Islet of Langerhans (tissue), 1 donor: ENCODE measurements at regions not wholly inside any gene's neighbourhood (a gene's known extent, or its start where the extent isn't known, plus 50 kb on each side); places are given as distances from the start of the nearest gene placed in this dataset.
"Not testable (repeated sequence)": the region's sequence is repeated elsewhere in the genome, so short reads cannot be mapped to it uniquely, and the experiment has no call there.

ENCODE experiments used
- FAIRE-seq: peaks from one replicate; lab custom pipeline; 2011; peaks lifted over from hg19 to GRCh38; lab: Jason Lieb, UNC

DNA sequence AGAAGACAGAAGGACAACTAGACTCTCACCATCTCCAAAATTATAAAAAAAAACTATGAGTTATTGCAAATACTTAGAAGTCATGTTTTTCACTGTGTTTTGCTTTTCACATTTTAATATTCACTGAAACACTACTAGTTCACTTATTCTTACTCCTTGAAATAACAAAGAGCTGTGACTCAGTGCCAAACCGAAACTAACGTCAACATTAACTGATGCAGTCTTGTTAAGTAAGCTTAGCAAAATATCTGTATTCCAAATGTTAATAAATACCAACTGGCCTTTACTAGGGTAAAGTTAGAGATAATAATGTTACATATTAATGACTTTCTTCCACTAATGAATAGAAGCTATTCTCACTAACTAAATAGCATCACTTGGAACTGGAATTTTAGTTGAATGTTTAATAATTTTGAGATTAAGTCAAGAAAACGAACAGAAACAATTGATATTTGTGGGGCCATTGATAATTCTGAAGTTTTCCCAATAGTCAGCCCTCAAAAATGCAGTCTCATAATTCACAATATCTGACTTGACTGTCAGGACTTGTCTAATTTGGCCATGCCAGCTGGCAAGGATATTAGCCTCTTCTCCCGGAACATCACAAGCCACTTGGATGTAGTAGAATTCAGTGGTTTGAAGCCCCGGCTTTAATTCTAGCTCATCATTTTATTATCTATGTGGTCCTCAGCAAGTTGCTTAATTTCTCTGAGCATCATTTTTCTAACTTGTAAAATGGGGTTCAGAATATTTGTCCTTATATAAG lies 230.1 kb upstream of the DDI1 start:
- peak; percentile 56 for FAIRE-seq

DNA sequence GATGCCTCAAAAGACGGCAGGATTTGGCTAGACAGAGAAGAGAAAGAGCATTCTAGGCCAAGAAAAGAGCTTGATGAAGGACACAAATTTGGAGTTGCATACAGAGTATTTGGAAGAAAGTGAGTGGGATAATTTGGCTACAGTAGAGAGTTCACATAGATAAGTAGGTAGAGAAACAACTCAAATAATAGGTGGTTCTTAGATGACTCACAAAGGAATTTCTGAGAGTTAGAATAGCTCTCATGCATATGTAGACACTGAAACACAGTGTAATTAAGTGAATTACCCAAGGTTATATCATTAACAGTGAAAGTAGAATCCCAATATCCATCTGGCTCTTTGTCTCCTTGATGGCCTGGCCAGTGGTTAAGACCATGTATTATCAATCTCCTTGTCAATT lies 228.6 kb upstream of the DDI1 start:
- FAIRE-seq, result no peak

DNA sequence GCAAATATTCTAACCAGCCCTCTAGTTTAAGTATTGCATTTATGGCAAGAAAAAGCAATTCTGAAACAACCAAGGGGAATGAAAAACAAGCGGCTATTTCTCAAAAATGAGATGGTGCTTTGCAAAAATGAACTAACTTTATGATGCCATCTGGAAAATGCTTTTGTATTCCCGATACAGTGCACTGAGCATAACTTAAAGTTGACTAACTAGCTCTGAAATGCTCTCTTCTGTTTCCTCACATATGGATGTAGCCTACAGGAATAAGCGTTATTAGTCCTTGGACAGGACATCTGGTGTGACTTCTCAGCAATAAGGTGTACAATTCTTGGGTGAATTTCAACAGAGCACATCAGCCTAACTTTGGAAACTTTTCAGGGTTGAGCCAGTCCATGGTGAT lies 228.2 kb upstream of the DDI1 start:
- FAIRE-seq, result no peak

DNA sequence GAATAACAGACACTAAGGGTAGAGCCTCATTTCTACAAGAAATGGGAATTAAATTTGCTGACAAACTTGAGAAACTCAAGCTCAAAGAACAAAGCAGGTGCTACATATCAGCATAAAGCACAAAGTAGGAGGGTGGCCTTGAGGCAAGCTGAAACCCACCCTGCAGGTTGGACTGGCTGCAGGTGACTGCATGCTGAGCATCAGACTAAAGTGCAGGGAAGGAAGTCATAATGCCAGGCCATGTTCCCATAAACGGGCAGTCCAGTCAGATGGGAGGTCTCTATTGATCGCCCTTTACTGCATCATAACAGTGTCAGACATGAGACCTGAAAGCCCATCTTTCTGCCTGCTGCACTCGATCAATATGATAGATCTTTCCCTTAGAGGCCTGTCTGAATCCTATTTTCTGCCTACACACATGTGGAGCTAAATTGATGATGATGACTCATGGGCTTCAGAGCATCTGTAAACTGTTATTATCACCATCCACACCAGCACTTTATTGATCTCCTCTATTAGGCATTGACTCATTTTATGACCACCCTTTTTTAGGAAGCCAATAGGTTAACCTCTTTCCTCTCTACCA lies 224.5 kb upstream of the DDI1 start:
- no peak for FAIRE-seq

DNA sequence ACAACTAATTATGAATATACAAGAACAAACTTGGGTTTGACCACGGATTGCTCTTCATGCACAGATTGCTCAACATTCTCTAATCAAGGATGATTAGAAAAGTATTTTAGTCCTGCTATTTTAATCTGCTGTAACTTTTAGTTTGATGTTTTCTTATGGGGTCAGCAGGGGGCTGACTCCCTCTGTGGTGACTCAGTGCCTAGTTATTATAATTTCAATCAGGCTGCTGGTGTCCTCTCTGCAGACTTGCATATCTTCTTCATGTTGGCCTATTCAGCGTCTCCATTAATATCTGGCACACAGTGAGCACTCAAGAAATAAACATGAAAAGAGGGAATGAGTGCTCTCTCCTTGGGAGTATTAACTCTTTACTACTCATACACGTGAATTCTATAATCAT lies 223.8 kb upstream of the DDI1 start:
- FAIRE-seq, result no peak

DNA sequence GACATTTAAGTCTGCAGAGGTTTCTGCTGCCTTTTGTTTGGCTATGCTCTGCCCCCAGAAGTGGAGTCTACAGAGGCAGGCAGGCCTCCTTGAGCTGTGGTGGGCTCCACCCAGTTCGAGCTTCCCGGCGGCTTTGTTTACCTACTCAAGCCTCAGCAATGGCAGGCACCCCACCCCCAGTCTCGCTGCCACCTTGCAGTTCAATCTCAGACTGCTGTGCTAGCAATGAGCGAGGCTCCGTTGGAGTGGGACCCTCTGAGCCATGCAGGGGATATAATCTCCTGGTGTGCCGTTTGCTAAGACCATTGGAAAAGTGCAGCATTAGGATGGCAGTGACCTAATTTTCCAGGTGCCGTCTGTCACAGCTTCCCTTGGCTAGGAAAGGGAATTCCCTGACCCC lies 216.1 kb upstream of the DDI1 start:
- not testable (repeated sequence) for FAIRE-seq

DNA sequence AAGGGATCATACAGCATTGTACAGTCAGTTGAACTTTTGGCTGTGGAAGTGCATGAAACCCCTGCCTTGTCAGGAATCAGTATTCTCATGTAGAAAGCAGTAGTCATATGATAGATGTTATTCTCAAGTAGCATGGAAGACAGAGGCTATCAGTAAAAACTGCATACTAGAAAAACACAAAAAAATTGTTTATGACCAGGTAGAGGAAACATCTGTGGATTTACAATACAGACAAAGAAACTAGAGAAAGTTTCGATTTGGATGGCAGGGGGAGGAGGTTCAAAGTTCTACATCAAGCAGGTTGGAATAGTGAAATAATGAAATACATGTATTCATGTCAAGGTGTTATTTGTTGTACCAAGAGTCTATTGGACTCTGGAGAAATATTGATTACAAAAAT lies 212.3 kb upstream of the DDI1 start:
- no peak for FAIRE-seq

DNA sequence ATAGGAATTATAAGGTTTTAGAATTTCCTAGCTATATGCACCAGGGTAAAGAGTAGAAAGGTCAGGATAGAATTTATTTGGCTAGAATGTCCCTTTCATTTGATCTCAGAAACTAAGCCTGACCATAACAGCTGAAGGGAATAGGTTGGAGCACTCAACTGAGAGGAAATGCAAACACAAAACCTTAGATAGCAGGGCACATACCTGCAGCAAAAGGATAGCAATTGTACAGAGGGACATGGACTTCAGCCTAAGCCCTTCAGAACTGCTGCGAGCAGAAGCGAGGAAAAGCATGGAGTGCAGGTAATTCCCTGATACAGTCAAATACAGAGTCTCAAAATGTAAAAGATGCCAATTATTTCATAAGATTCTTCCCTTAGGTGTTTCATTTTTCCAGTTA lies 211.0 kb upstream of the DDI1 start:
- FAIRE-seq, result no peak

DNA sequence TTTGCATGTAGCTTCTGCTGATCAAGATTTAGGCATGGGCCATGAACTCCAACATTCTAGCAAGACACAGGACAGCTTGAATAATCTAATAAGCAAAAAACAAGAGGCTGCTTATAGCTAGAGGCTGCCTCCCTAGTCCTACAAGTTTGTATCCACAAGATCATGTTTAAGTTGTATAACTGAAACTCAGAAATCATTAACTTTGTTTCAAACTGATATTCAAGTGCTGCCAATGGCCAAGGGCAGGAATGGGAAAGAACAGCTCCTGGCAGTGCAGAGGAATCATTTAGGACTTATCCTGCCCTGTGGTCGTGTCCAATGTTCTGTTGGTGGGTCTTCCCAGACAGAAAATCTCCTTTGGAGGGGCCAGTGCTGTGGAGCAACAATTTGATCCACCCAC lies 209.6 kb upstream of the DDI1 start:
- FAIRE-seq, result no peak

DNA sequence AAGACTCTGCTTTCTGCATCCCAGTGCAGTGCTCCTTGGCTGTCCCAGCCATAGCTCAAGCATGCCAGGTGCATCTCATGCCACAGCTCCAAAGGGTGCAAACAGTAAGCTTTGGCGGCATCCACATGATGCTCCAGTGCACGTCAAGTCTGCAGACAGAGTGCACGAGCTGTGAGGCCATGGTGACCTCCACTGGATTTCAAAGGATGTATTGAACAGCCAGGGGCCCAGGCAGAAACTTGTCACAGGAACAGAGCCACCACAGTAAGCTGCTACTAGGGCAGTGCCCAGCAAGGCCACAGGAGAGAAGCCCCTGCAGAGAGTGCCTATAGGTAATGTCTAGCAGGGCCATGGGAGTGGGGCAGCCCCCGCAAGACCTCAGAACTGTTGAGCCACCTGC lies 206.8 kb upstream of the DDI1 start:
- FAIRE-seq, result no peak

DNA sequence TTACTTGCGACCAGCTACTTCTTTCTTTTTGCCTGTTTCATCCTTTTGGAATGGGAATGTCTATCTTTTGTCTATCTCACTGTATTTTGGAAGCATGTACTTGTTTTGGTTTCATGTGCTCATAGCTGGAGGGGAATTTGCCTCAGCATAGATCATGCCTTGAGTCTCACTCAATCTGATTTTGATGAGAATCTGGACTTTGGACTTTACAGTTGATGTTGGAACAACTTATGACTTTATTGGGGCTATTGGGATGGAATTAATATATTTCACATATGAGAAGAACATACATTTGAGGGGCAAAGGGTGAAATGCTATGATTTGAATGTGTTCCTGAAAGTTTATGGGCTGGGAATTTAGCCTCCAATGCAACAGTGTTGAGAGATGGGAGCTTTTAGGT lies 206.2 kb upstream of the DDI1 start:
- FAIRE-seq, result no peak

DNA sequence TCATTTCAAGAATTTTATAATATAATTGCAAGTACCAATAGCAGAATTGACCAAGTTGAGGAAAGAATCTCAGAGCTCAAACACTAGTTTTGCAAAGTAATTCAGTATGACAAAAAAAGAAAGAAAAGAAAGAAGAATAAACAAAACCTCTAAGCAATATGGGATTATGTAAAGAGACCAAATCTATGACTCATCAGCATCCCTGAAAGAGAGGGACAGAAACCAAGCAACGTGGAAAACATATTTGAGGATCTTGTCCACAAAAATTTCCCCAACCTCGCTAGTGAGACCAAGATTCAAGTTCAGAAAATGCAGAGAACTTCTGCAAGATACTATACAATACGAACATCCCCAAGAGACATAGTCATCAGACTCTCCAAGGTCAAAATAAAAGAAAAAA lies 203.7 kb upstream of the DDI1 start:
- FAIRE-seq, result no peak

DNA sequence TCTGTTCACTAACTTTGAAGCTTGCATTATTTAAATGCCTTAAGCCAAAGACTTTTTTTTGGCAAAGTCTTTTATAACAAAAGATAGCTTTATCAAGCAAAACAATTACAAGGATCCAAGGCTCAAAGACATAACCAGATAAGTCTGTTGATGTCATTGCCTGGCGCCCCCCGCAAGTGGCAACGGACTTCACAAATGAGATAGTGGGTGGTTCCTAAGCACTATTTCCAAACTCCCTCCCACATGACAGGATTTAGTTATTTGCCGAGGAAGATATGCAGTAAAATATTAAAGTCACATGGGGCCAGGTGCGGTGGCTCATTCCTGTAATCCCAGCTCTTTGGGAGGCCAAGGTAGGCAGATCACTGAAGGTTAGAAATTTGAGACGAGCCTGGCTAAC lies 194.2 kb upstream of the DDI1 start:
- FAIRE-seq, result no peak

DNA sequence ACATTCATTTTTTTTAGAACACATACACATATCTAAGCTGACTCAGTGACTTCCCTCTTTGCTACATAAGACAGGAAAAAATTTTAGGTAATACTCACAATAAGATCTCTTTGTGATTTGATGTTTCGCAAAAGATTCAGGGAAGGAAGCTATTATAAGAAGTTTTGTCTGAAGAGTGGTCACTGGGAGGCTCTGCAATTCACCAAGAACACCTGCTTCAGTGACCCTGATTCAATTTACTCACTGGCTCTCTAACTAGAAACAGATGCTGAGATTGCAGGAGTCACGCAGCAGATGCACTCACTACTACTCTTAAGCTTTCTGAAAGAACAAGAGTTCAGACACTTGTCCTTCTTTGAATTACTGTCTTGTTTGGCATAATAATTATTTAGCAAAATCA lies 193.6 kb upstream of the DDI1 start:
- no peak for FAIRE-seq

DNA sequence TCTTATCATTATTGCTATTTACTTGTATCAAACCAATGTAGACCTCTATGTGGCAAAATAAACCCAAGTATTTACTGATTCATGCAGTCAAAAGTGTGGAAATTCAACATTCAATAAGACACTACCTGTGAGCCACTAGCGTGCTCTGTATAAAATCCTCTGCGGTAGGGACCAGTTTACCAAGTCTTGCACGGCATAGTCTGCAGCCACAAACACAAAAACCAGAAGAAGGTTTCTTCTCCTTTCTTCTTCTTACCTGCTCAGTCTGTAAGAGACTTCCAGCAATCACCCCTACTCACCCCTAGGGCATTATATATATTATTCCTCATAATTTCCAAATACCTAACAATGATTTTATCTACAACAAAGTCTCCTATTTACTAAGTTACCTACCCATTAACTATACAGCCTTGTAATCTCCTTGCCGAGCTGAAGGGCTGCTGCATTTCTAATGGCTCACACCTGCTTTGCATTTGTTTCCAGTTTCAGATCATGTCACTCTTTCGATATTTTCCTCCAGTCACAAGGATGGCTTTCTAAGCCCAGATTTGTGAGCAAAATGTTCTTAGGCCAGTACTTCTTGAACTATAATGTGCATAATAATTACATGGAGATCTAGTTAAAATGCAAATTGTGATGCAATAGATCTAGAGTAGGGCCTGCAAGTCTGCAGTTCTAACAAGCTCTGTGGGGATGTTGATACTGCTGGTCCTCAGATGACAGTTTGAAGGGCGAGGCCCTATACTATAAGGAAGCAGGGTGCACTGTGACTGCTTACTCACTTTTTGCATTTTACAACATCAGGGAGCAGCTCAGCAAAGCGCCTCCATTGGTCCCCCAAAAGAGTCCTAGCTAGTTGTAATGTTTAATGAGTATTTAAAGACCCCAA lies 191.9 kb upstream of the DDI1 start:
- no peak for FAIRE-seq

DNA sequence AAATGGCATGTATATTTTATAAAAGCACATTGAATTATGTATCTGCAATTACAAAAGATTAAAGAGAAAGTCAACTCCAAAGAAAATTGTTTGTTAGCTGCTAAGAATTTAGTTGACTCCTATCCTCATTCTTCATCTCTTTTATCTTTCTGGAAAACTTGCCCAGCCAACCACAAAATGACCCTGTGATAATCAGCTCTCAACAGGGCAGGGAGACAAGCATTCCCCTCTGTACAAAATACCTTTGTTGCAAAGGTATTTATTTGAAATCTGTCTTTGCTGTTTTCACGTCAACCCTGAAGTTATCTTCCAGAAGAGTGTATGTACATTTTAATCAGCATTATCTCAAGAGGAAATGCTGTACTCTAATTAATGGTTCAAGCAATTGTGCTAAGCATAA lies 191.1 kb upstream of the DDI1 start:
- no peak for FAIRE-seq

DNA sequence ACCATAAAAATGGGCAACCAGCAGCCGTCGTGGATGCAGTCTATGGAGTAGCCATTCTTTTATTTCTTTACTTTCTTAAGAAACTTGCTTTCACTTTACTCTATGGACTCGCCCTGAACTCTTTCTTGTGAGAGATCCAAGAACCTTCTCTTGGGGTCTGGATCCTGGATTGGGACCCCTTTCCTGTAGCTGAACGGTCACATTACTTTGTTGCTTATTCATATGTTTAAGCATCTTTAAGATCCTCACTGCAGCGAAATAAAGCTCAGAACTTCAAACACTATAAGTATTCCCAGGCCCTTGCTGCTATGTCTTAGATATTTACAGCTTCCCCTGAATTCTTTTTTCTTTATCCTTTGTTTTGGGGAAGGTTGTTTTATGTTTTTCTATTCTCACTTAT lies 187.8 kb upstream of the DDI1 start:
- no peak for FAIRE-seq

DNA sequence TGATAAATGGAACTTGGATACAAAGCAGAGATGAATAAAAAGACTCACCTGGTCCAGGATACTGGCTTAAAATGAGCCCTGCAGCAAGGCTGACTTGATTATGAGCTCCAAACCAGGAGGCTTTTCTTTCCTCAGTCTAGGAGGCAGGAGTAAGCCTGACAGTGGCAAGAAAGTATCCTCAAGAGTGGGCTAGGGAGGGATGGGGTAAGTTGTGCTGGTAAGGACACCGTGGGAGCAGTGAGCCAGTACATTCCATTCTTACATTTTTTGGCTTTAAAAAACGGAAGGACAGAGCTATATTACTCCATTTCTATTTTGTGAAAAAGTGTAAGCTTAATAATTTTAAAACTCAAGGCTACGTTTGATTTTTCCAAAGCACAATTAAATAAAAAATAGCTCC lies 187.1 kb upstream of the DDI1 start:
- FAIRE-seq, result no peak

DNA sequence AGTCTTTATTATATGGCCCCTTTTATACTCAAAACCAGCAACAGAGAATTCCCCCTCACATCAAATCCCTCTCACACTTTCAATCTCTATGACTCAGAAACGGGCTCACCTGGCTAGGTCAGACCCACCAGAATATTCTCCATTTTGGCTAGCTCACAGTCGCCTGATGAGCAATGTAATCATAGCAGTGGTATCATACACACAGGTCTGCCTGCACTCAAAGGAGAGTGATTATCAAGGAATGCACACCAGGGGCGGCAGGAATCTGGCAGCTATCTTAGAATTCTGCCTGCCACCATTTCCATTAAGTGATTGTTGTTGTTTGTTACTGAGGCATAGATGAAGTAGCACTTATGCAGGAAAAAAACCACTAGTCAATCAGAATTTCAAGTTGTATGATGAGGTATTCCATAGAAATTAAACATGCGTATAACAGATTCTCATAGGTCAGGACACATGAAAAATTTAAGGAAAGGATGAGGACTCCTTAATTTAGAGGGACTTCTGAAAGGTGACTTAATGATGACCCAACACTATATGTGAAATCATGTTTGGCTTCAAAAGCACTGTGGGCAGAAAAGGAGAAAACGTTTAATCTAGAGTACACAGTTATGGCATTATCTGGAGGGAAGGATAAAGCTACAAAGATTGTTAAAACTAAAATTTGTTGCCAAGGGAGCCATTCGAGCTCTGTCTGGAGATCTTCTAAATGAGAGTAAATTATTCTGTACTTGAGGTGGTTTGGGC lies 185.8 kb upstream of the DDI1 start:
- FAIRE-seq, result no peak

DNA sequence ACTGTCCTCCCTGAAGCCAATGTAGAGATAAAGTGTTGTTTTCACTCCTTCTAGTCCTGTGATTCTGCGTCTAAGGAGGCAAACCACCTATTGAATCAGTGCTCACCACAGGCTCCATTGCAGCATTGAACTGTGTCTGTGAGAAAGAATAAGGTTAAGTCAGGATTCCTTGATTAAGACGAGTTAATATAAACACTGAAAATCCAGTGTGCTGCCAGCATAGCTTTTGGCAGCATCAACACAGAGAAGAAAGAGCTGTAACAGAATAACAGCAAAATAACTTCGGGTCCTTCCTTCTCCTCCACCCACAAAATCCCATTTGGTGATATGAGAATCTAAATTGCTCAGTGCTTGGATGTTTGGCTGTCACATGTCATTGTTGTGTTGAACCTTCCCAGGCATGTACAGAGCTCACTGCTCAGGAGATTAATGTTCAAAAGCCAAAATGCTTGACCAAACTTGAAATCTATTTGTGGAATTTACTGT lies 185.2 kb upstream of the DDI1 start:
- no peak for FAIRE-seq
